Fibroblast of skin of right quadriceps (primary cell): ENCODE measurements at regions not wholly inside any gene's neighbourhood (a gene's known extent, or its start where the extent isn't known, plus 50 kb on each side); places are given as distances from the start of the nearest gene placed in this dataset.
"Not testable (repeated sequence)": the region's sequence is repeated elsewhere in the genome, so short reads cannot be mapped to it uniquely, and the experiment has no call there.

Experiments used
- DNase-seq: peaks from one replicate; pipeline ENCODE4 v3.0.0-alpha.2; 2013

DNA sequence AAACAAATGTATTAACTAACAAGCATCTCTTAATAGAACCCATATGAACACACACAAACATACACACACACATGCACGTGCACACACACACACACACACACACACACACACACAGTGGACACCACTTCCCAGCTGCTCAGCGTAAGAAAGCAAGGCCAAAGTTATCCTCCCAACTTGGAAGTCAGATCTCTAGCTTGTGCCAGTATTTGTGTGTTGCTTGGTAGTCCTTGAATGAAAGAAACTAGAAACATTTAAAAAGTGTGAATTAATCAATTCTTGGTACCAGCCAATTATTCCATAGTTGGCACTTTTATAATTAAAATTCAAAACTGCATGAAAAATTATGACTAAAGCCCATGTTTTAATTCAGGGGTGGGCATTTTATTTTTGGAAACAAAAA is 178.1 kb downstream of the TMEM161B start:
- no peak for DNase-seq

DNA sequence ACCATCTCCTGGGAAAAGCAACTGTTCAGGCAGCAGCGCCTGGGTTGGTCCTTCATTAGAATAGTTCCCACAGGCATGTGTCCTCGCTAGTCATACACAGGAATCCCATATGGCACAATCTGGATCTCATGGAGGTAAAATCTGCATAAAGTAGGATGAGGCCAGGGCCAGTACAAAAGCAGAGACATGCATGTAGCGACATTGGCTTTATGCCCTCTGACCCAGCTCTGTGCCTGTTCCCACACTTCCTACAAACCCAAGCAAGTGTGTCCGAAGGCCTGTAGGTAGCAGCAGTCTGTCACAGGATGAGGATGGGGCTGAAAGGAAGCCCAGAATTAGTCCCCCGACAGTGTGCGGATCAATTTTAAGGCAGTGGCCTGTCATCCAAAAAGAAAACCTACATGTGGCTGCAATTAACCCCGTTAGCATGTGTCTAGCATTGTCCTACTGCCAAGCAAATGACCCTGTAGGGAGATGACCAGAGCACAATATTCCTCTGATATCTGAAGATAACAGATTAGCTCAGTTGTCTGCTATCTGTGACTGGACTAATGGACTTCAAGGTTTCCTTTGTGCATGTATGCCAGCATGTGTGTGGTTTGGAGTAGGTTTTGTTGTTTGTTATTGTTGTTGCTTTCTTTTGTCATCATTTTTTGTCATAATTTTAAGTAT is 178.8 kb downstream of the TMEM161B start:
- DNase-seq: no peak

DNA sequence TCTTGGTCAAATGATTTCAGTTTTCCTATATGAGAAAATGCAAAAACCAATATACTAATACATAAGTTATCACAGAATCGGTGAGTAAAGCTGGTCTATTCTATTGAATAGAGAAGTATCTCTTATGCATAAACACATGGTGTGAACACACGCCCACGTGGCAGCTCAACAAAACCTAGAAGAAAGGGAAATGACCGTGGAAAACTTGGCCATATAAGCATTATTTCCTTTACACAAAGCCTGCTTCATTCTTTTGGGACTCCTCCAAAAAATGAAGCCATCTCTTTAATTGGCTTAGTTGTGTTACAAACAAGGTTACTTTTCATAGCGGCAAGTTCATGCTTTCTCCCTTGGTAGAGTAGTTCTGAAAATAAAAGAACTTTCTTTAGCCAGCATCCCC is 183.2 kb downstream of the TMEM161B start:
- no peak for DNase-seq

DNA sequence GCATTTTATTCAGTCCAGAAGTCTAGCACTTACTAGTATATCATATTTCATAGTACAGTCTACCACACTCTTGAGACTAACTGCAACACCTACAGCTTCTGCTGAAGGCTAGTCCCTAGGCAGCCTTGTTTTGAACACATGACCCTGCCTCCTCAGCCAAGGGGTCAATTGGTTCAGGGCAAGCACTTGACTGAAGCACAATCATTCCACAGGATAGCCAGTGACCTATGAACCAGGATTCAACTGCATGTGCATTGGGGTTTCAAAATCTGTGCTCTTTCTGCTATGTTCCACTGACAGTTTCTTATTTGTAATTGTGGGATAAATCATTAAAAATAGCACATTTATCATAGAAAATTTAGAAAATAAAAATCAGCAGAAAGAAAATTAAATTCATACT is 186.8 kb downstream of the TMEM161B start:
- no peak for DNase-seq

DNA sequence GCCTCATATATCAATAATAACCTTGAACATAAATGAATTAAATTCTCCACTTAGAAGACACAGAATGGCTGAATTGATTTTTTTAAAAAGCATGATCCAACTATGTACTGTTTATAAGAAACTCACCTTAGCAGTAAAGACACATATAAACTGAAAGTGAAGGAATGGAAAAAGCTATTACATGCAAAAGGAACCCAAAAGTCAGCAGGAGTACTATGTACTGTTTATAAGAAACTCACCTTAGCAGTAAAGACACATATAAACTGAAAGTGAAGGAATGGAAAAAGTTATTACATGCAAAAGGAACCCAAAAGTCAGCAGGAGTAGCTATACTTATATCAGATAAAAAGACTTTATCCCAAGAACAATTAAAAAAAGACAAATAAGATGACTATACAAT is 204.8 kb downstream of the TMEM161B start:
- DNase-seq: no peak

DNA sequence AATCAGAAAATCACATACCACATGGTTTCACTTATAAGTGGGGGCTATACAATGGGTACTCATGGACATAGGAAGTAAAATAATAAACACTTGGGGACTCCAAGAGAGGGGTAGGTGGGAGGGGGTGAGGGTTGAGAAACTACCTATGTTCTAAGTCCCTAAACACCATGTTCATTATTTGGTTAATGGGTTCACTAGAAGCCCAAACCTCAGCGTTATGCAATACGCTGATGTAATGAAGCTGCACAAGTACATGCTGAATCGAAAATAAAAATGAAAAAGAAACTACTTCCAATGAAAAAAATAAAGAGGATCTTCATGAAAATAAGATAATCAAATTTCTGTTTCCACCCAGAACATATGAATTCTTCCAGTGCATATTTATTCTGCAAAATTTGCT is 208.5 kb downstream of the TMEM161B start:
- no peak for DNase-seq

DNA sequence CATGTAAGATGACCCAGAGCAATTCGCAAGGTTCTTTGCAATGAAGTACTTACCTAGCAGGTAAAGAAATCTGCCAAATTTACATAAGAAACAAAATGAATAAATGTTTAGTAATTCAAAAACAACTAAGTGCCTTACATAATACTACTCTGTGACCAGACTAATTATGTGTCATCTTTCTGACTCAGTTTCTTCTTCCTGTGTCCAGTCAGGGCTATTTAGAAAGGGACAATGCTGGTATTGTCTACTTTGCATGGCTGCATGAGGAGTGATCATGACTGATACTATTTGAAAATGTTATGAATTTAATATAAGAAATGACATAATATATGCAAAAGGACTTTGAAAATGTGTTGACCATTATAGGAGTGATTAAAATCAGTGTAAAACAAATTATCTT is 210.0 kb downstream of the TMEM161B start:
- no peak for DNase-seq

DNA sequence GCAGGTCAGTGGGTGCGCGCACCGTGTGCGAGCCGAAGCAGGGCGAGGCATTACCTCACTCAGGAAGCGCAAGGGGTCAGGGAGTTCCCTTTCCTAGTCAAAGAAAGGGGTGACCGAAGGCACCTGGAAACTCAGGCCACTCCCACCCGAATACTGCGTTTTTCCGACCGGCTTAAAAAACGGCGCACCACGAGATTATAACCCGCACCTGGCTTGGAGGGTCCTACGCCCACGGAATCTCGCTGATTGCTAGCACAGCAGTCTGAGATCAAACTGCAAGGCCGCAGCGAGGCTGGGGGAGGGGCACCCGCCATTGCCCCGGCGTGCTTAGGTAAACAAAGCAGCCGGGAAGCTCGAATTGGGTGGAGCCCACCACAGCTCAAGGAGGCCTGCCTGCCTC is 216.2 kb downstream of the TMEM161B start:
- DNase-seq: not testable (repeated sequence)

DNA sequence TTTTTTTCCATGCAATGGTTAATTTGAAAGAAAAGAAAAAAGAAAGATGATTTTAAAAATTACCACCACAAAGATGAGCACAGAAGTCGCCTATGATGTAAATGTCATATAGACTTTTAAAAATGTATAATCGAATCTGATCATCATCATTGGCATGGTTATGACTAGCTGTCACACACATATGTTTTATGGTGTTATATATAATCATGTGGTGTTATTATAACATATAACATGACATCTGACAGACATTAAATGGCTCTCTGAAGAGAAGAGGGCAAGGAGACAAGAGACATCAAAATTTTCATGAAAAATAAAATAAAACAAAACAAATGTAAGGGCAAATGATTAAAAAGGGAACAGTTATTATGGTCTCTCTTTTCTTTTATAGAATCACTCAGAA is 217.5 kb downstream of the TMEM161B start:
- DNase-seq: no peak

DNA sequence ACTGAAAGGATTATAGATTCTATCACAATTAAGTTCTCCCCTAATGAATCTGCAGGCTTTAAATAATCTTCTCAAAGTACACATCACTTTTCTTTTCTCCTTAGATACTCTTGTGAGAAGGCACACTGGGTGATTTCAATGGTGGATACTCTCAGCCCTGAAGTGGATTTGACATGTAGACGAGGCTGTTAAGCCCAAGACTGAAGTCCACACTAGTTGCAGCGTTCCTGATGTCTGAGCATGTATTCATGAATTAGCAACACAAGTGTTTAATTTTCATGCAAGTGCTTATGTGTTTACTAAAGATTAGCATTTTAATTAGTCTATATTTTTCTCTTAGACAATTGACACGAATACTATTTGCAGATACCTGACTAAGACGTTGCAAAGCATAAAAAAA is 218.9 kb downstream of the TMEM161B start:
- no peak for DNase-seq

DNA sequence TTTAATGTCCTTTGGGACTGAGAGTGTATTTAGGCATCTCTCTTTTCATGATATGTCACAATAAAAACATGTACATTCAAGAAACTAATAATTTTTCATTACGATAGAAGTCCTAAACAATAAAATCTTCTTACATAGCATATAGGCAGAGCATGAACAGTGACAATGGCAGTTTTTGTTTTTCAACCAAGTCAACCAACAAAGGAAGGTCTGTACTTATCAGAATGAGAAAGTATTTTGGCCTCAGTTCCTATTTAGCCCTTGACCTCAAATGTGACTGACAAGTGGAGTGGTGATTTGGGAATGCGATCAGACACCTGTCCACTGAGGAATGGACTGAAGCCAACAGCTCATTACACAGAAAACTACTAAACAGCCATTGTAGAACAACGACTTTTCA is 219.5 kb downstream of the TMEM161B start:
- DNase-seq: no peak

DNA sequence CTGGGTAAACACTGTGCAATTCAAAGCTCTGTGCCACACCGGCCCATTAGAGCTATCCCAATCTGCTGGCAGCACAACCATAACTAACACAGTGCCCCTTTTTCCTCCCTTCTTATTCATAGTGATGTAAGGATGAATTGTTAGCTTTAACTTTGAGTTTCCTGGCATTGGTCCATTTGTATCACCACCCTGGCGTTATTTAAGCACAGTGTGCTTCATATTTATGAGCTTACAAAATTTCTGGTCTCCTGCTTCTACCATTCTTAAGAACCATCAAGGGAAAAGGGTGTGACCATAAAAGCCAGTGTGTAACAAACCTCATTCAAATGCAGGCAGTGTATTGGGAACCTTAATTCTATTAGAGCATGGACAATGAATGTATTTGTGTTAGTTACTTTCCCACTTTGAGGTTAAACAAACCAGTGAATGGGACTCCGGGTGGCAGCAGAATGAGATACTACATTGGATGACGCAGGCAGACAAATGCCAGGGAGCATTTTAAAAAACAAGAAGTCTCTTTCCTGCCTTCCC is 222.6 kb downstream of the TMEM161B start:
- no peak for DNase-seq

DNA sequence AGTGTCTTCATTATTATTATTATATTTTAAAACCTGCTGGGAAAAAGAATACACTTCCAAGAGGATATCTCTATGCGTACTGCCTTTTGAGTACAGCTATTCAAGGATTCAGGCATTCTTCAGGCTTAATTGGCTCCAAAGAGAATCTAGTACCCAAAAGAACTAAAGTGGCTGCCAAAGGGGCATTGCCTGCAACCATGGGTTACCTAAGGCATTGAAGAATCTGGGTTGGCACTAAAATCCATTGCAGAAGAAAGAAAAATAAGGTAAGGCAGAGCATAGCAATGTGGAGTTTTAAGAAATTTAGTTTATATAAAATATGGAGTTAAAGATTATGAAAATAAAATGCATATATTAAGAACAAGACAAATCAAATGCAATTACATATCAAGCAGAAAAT is 223.5 kb downstream of the TMEM161B start:
- no peak for DNase-seq

DNA sequence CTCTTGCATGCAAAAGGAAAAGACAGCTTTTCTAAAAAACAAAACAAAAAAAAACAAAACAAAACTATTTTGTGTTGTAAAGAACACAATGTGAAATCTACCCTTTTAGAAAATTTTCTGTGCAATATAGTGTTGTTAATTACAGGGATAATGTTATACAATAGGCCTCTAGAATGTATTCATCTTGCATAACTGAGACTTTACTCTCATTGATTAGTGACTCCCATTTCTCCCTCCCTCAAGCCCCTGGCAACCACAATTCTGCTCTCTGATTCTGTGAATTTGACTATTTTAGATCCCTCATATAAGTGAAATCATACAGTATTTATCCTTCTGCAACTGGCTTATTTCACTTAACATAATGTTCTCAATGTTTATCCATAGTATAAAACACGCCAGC is 234.1 kb downstream of the TMEM161B start:
- DNase-seq: no peak

DNA sequence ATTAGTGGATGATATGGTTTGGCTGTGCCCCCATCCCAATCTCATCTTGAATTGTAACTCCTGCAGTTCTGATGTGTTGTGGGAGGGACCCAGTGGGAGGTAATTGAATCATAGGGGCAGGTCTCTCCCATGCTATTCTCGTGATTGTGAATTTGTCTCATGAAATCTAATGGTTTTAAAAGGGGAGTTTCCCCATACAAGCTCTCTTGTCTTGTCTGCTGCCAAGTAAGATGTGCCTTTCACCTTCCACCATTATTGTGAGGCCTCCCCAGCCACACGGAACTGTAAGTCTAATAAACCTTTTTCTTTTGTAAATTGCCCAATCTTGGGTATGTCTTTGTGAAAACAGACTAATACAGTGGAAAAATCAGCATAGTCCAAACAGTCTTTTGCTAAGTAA is 235.5 kb downstream of the TMEM161B start:
- no peak for DNase-seq

DNA sequence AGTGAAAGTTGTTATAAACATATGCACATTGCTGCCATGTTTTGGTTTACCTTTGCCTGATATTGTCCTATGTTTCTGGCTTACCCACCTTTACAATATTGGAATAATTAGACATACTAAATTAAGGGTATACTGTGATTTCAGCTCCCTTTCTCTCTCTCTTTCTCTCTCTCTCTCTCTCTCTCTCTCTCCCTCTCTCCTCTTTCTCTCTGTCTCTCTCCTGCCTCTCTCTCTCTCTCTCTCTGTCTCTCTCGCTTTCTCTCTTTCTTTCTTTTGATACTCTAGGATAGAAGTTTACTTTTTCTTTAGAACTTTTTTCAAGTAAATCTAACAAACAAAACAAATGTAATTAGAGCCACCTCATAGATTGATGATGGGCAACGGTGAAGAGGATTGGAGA is 239.6 kb downstream of the TMEM161B start:
- DNase-seq: no peak

DNA sequence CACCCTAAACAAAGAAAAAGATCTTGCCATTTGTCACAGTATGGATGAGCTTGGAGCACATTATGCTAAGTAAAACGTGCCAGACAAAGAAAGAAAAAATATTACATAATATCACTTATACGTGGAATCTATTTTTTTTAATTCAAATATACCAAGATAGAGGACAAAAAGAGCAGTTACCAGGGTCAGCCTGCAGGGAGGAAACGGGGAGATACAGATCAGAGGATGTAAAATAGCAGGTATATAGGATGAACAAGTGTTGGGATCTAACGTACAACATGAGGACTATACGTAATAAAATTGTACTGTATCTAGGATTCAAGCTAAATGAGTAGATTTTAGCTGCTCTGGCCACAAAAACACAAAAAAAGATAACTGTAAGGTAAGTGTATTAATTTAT is 247.5 kb downstream of the TMEM161B start:
- no peak for DNase-seq

DNA sequence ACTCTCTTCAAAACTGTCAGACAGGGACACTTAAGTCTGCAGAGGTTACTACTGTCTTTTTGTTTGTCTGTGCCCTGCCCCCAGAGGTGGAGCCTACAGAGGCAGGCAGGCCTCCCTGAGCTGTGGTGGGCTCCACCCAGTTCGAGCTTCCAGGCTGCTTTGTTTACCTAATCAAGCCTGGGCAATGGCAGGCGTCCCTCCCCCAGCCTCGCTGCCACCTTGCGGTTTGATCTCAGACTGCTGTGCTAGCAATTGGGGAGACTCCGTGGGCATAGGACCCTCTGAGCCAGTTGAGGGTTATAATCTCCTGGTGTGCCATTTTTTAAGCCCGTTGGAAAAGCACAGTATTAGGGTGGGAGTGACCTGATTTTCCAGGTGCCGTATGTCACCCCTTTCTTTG is 253.7 kb downstream of the TMEM161B start:
- not testable (repeated sequence) for DNase-seq

DNA sequence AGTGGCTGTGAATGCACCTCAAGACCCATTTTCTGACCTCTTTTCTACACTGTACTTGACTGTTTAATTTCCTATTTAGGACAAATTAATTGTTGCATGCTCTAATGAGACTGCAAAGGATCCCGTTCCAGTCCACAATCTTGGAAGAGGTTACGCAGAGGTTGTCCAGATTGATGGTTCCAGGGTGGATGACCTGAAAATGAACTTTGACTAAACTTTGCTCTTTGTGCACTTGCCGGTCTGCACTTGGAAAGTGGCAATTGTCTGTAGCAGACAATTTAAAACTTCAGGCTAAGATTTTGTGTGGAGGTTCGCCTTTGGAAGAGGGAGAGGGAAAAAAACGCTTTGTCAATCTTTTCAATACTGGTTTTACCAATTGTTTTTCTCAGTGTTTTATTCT is 267.8 kb downstream of the TMEM161B start:
- no peak for DNase-seq

DNA sequence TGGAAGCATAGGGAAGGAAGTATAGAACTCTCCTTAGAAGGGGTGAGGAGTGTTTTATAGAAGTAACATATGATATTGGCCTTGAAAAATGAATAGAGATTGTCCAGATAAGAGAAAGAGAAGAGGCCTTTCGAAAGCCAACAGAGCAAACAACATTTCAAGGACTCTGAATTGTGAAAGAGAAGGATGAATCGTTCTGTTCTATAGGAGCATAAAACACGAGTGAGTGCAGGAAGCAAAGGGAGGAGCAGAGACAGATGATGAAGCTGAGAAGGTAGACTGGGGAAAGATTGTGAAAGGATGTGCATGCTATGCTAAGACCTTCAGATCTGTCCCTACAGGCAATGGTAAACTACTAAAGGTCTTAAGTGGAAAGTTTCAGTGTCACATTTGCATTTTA is 271.0 kb downstream of the TMEM161B start:
- DNase-seq: no peak

DNA sequence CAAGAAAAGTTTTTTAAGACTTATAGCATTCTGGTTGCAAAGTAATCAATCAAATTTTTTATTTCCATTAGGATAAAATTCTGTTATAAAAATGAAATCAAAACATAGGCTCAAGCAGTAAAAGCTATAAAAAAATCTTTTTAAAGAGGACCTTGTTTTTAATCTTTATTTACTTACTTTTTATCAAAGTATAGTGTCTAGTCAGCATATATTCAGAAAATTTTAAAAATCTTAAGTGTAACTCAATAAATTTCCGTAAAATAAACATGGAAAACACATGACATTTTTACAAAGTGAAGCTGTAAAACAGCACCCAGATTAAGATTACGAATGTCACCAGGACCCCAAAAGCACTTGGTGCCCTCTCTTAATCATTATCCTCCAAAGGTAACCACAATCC is 302.4 kb downstream of the TMEM161B start:
- DNase-seq: no peak

DNA sequence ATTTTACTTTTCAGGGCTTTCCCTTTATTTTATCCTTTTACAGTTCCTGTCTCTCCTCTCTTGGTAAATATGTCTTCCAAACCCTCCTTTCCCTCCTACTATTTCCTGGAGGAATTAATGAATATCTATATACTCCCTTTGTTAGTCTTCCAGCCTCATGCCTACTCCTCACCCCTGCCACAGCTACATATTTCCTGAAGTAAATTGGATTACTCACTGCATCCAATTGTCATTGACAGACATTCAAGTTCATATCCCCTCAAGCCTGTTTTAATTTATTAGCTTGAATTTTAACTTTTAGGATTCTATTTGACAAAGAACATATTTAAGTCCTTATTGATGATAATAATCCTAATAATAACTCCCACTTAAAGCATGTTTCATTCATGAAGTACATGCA is 314.5 kb downstream of the TMEM161B start:
- DNase-seq: no peak

DNA sequence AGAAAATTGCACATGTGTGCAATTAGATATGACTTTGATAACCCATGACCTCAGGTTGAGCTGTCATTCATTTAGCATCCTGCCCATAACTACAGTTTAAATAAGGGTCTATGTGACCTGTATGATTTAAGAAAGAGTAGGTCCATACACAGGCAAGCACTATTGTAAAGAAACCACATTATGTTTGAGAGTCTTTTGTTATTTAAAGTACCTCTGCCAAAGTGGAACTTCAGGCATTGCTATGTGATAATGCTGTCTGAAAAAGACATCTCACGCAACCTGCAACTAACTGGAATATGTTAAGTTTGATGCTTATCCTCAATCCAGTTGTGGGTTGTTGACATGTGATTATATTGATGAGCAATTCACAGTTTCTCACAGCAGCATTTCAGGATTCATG is 317.0 kb downstream of the TMEM161B start:
- no peak for DNase-seq

DNA sequence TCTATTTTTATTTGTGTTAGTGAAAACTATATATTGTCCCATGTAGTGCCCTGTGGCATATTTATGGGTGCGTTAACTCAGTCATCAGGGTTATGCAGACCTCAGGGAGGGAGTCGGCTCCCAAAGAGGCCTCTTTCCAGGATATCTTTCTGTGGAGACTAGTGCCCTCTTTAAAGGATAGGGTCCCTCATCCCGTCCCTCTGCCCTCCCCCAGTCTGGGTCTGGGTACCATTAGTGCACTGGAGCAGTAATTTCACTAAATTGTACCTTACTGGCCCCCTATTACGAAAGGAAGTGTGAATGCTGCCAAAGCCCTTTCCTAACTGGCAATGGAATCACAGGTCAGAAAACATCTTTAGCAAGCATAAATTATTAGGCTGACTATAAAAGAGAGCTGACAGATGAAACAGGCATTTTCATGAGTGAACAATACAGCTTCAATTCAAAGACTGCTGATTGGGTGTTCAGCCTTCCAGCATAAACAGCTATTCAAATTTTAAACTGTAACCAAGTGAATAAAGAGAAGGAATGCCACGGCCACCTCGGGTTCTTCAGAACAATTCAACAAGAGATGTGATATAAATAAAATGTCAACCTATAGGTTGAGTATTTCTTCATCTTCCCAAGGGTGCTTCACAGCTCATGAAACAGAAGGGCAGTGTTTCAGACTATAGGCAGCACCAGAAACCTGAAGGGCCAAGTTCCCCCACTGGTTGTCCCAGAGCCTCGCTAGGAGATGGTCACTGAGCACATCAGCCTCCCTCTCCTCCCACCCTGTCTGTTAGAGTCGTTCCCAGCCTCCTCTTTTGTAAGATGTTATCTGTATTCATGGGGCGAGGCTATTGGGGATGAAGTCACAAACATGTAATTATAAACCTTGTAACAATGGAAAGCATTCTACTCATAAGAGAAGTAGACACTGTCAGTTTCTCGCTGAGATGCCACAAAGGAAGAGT is 318.7 kb downstream of the TMEM161B start:
- DNase-seq: no peak
